ENCODE measurements at regions not wholly inside any gene's neighbourhood (a gene's known extent, or its start where the extent isn't known, plus 50 kb on each side); places are given as distances from the start of the nearest gene placed in this dataset.

DNA sequence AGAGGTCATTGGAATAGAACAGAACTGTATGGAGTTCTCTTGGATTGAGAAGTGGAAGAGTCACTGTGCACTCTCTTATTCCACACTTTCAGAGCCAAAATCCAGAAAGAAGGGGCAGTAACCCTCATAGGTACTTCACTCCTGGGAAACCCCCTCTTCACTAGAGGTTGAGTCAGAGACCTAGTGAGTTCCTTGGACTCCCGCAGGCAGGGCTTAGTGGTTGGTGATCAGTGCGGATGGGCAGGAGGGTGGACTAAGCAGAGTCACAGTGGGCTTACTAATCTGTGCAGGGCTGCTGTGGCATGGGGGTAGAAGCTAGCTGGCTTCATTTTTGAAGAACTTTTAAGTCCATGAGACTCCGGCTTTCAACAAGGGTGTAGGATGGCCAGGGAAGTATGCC is 95.0 kb upstream of the MLN start:
- RAD21 ChIA-PET (ENCODE audit: low non-redundant PET in 1 of 2, low total read pairs in 2 of 2, uncharacterized antibody in 2 of 2, unreplicated experiment in 2 of 2), result no interaction called here
- CTCF ChIA-PET, result no interaction called here
- POLR2A ChIA-PET, result no interaction called here

More for the DNA sequence above, 95.0 kb upstream of the MLN start:
- Histone ChIP-seq H3K79me2 (ENCODE audit: insufficient read depth, low read length) (no peaks in the 10 kb centered on the region), H3K4me3 (replicated peaks in 1 of 2; ENCODE audit: low read depth in 1 of 2, low read length in 2 of 2) (no peak overlapping the region), H3K4me1 (ENCODE audit: control insufficient read depth in 1 of 2, insufficient read depth in 2 of 2, low read length in 2 of 2) (peaks cover 0 to 5% of the 10 kb centered on the region in 2 experiments; a peak in 1 of 4 replicates), H3K9ac (ENCODE audit: low read length) (no peak overlapping the region), H3K9me2 (ENCODE audit: insufficient read depth) (no peaks in the 10 kb centered on the region), H2AFZ (ENCODE audit: low read depth, low read length, poor library complexity, severe bottlenecking) (no peak overlapping the region), H3K4me2 (ENCODE audit: low read length) (no peak overlapping the region), H3K9me3 (ENCODE audit: control insufficient read depth in 1 of 2, insufficient read depth in 1 of 2, low read depth in 1 of 2, low read length in 2 of 2) (no peaks in the 10 kb centered on the region), H3K36me3 (ENCODE audit: control insufficient read depth in 1 of 2, insufficient read depth in 2 of 2, low read length in 2 of 2) (no peaks in the 10 kb centered on the region), H3K27ac (ENCODE audit: low read depth, low read length) (no peak overlapping the region), H3K27me3 (ENCODE audit: insufficient read depth, low read length) (peaks cover 5% of the 10 kb centered on the region; the same call in 1 of the 2 replicates), H4K20me1 (ENCODE audit: insufficient read depth) (no peaks in the 10 kb centered on the region)
- BruUV-seq (replicated peaks), result no TSS peak
- intact Hi-C loops (cut with micrococcal nuclease), result no loop called here
- no peak for TF ChIP-seq CEBPB (IDR thresholded peaks at IDR 0.05; ENCODE audit: low read depth)
- TF ChIP-seq CBX3 (IDR thresholded peaks at IDR 0.05; ENCODE audit: low read depth), result no peak
- TF ChIP-seq SP1 (IDR thresholded peaks at IDR 0.05; ENCODE audit: low read depth), result no peak
- TF ChIP-seq ZFX (IDR thresholded peaks at IDR 0.05), result no peak
- TF ChIP-seq, protein P1, sequence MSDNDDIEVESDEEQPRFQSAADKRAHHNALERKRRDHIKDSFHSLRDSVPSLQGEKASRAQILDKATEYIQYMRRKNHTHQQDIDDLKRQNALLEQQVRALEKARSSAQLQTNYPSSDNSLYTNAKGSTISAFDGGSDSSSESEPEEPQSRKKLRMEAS (IDR thresholded peaks at IDR 0.05), result no peak
- TF ChIP-seq EZH2 (IDR thresholded peaks at IDR 0.05), result no peak
- no peak for TF ChIP-seq EGR1 (IDR thresholded peaks at IDR 0.05; ENCODE audit: low read depth)
- no peak for TF ChIP-seq FOSL1 (IDR thresholded peaks at IDR 0.05; ENCODE audit: low read depth)
- TF ChIP-seq TCF7L2 (IDR thresholded peaks at IDR 0.05; ENCODE audit: borderline replicate concordance, extremely low read depth, insufficient read depth, insufficient read length), result no peak
- TF ChIP-seq ELF1 (IDR thresholded peaks at IDR 0.05; ENCODE audit: borderline replicate concordance, low read depth), result no peak
- TF ChIP-seq POLR2A (IDR thresholded peaks at IDR 0.05; ENCODE audit: borderline replicate concordance, extremely low read depth, insufficient read depth, insufficient read length), result no peak
- TF ChIP-seq, protein P2, sequence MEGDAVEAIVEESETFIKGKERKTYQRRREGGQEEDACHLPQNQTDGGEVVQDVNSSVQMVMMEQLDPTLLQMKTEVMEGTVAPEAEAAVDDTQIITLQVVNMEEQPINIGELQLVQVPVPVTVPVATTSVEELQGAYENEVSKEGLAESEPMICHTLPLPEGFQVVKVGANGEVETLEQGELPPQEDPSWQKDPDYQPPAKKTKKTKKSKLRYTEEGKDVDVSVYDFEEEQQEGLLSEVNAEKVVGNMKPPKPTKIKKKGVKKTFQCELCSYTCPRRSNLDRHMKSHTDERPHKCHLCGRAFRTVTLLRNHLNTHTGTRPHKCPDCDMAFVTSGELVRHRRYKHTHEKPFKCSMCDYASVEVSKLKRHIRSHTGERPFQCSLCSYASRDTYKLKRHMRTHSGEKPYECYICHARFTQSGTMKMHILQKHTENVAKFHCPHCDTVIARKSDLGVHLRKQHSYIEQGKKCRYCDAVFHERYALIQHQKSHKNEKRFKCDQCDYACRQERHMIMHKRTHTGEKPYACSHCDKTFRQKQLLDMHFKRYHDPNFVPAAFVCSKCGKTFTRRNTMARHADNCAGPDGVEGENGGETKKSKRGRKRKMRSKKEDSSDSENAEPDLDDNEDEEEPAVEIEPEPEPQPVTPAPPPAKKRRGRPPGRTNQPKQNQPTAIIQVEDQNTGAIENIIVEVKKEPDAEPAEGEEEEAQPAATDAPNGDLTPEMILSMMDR (IDR thresholded peaks at IDR 0.05 in 2 of 3, conservative IDR thresholded peaks at IDR 0.05 in 1 of 3; ENCODE audit: borderline replicate concordance in 1 of 3, insufficient read depth in 1 of 3, low read depth in 2 of 3, low read length in 2 of 3), result no peak
- TF ChIP-seq ZNF274 (IDR thresholded peaks at IDR 0.05; ENCODE audit: low read depth, low read length), result no peak
- no peak for TF ChIP-seq SRF (IDR thresholded peaks at IDR 0.05; ENCODE audit: low read depth)
- TF ChIP-seq, protein P3, sequence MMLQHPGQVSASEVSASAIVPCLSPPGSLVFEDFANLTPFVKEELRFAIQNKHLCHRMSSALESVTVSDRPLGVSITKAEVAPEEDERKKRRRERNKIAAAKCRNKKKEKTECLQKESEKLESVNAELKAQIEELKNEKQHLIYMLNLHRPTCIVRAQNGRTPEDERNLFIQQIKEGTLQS (IDR thresholded peaks at IDR 0.05), result no peak
- TF ChIP-seq JUND (IDR thresholded peaks at IDR 0.05), result no peak
- TF ChIP-seq EZH2phosphoT487 (IDR thresholded peaks at IDR 0.05; ENCODE audit: borderline replicate concordance), result no peak
- TF ChIP-seq POLR2AphosphoS5 (IDR thresholded peaks at IDR 0.05; ENCODE audit: low read depth, low read length), result no peak
- TF ChIP-seq RAD21 (IDR thresholded peaks at IDR 0.05; ENCODE audit: low read depth), result no peak
- DNase-seq (ENCODE audit: low read depth, low spot score), result no peak
- ATAC-seq, result no peak

Measured in HCT116 (cell line).